ENCODE measurements at regions not wholly inside any gene's neighbourhood (a gene's known extent, or its start where the extent isn't known, plus 50 kb on each side); places are given as distances from the start of the nearest gene placed in this dataset.
A peak's percentile ranks its signal among the peaks of the same experiment; 100 is the strongest.

- Histone ChIP-seq H3K9me3 (ENCODE audit: control insufficient read depth, low read length) (no peaks in the 10 kb centered on the region), H3K4me1 (ENCODE audit: control insufficient read depth, insufficient read depth, low read depth, low read length) (peaks cover 10% of the 10 kb centered on the region), H4K8ac (ENCODE audit: low read length) (no peak overlapping the region), H3K23ac (ENCODE audit: low read length in 2 of 2) (no peak overlapping the region), H3K18ac (ENCODE audit: low read depth in 1 of 2, low read length in 2 of 2) (no peak overlapping the region), H2BK15ac (ENCODE audit: low read depth, poor library complexity, severe bottlenecking) (no peak overlapping the region), H3K4me2 (ENCODE audit: low read length, poor library complexity, severe bottlenecking) (no peak overlapping the region), H3K36me3 (ENCODE audit: control insufficient read depth in 1 of 2, insufficient read depth in 2 of 2, low read depth in 1 of 2, low read length in 2 of 2) (peaks cover 18 to 37% of the 10 kb centered on the region in 2 experiments), H4K91ac (ENCODE audit: low read length) (no peak overlapping the region), H2BK5ac (ENCODE audit: low read depth, low read length, poor library complexity, severe bottlenecking) (no peak overlapping the region), H2AFZ (ENCODE audit: low read depth, low read length) (no peak overlapping the region), H2AK5ac (ENCODE audit: low read length, severe bottlenecking) (no peak overlapping the region), H3K27ac (ENCODE audit: low read length, poor library complexity, severe bottlenecking) (no peak overlapping the region), H3K4me3 (ENCODE audit: insufficient read depth in 1 of 2, low read depth in 1 of 2, low read length in 2 of 2) (no peak overlapping the region), H2BK12ac (ENCODE audit: low read length in 2 of 2) (no peak overlapping the region), H3K4ac (ENCODE audit: low read depth in 1 of 2, low read length in 2 of 2) (no peak overlapping the region), H2BK120ac (ENCODE audit: low read depth, low read length) (no peak overlapping the region), H3K27me3 (ENCODE audit: control insufficient read depth in 1 of 2, insufficient read depth in 1 of 2, low read length in 2 of 2) (no peaks in the 10 kb centered on the region), H3K14ac (ENCODE audit: low read length in 2 of 2) (no peak overlapping the region), H3K9ac (ENCODE audit: low read length) (no peak overlapping the region), H3K79me1 (replicated peaks; ENCODE audit: low read length, poor library complexity, severe bottlenecking) (peaks cover 26% of the 10 kb centered on the region)
- DNase-seq, result no peak
- 98% methylated on average over 5 of the region's 5 CpGs for WGBS
Measured at GRCh38 chr19:46917002-46917401, 56.2 kb downstream of the ARHGAP35 start.

GRCh38 chr19:46919324-46919723, 58.5 kb downstream of the ARHGAP35 start:
- Histone ChIP-seq H3K27me3 (ENCODE audit: control insufficient read depth in 1 of 2, insufficient read depth in 1 of 2, low read length in 2 of 2) (no peaks in the 10 kb centered on the region), H2AK5ac (ENCODE audit: low read length, severe bottlenecking) (no peak overlapping the region), H2BK12ac (ENCODE audit: low read length in 2 of 2) (no peak overlapping the region), H2BK120ac (ENCODE audit: low read depth, low read length) (no peak overlapping the region), H2BK5ac (ENCODE audit: low read depth, low read length, poor library complexity, severe bottlenecking) (no peak overlapping the region), H4K8ac (ENCODE audit: low read length) (no peak overlapping the region), H2AFZ (ENCODE audit: low read depth, low read length) (no peak overlapping the region), H3K79me1 (replicated peaks; ENCODE audit: low read length, poor library complexity, severe bottlenecking) (peaks cover 33% of the 10 kb centered on the region), H2BK15ac (ENCODE audit: low read depth, poor library complexity, severe bottlenecking) (no peak overlapping the region), H3K14ac (ENCODE audit: low read length in 2 of 2) (no peak overlapping the region), H3K23ac (ENCODE audit: low read length in 2 of 2) (no peak overlapping the region), H3K27ac (ENCODE audit: low read length, poor library complexity, severe bottlenecking) (no peak overlapping the region), H3K4ac (ENCODE audit: low read depth in 1 of 2, low read length in 2 of 2) (no peak overlapping the region), H3K4me2 (ENCODE audit: low read length, poor library complexity, severe bottlenecking) (no peak overlapping the region), H3K4me3 (ENCODE audit: insufficient read depth in 1 of 2, low read depth in 1 of 2, low read length in 2 of 2) (no peak overlapping the region), H3K4me1 (ENCODE audit: control insufficient read depth, insufficient read depth, low read depth, low read length) (peaks cover 6% of the 10 kb centered on the region), H3K36me3 (ENCODE audit: control insufficient read depth in 1 of 2, insufficient read depth in 2 of 2, low read depth in 1 of 2, low read length in 2 of 2) (peaks cover 20 to 51% of the 10 kb centered on the region in 2 experiments), H3K18ac (ENCODE audit: low read depth in 1 of 2, low read length in 2 of 2) (no peak overlapping the region), H4K91ac (ENCODE audit: low read length) (no peak overlapping the region), H3K9me3 (ENCODE audit: control insufficient read depth, low read length) (no peaks in the 10 kb centered on the region), H3K9ac (ENCODE audit: low read length) (no peak overlapping the region)
- peak; percentile 46 for DNase-seq
- WGBS, result 74% methylated on average over 8 of the region's 8 CpGs

- DNase-seq, result no peak
- Histone ChIP-seq H3K18ac (ENCODE audit: low read depth in 1 of 2, low read length in 2 of 2) (no peak overlapping the region), H3K4me2 (ENCODE audit: low read length, poor library complexity, severe bottlenecking) (no peak overlapping the region), H4K91ac (ENCODE audit: low read length) (no peak overlapping the region), H3K4me3 (ENCODE audit: insufficient read depth in 1 of 2, low read depth in 1 of 2, low read length in 2 of 2) (no peak overlapping the region), H2BK5ac (ENCODE audit: low read depth, low read length, poor library complexity, severe bottlenecking) (no peak overlapping the region), H2BK12ac (ENCODE audit: low read length in 2 of 2) (no peak overlapping the region), H2BK15ac (ENCODE audit: low read depth, poor library complexity, severe bottlenecking) (no peak overlapping the region), H3K27me3 (ENCODE audit: control insufficient read depth in 1 of 2, insufficient read depth in 1 of 2, low read length in 2 of 2) (no peaks in the 10 kb centered on the region), H3K36me3 (ENCODE audit: control insufficient read depth in 1 of 2, insufficient read depth in 2 of 2, low read depth in 1 of 2, low read length in 2 of 2) (peaks cover 20 to 53% of the 10 kb centered on the region in 2 experiments), H2BK120ac (ENCODE audit: low read depth, low read length) (no peak overlapping the region), H3K9ac (ENCODE audit: low read length) (no peak overlapping the region), H3K79me1 (replicated peaks; ENCODE audit: low read length, poor library complexity, severe bottlenecking) (peaks cover 39% of the 10 kb centered on the region), H3K4me1 (ENCODE audit: control insufficient read depth, insufficient read depth, low read depth, low read length) (peaks cover 11% of the 10 kb centered on the region), H3K23ac (ENCODE audit: low read length in 2 of 2) (no peak overlapping the region), H3K27ac (ENCODE audit: low read length, poor library complexity, severe bottlenecking) (no peak overlapping the region), H3K9me3 (ENCODE audit: control insufficient read depth, low read length) (no peaks in the 10 kb centered on the region), H3K4ac (ENCODE audit: low read depth in 1 of 2, low read length in 2 of 2) (no peak overlapping the region), H3K14ac (ENCODE audit: low read length in 2 of 2) (no peak overlapping the region), H2AK5ac (ENCODE audit: low read length, severe bottlenecking) (no peak overlapping the region), H4K8ac (ENCODE audit: low read length) (no peak overlapping the region), H2AFZ (ENCODE audit: low read depth, low read length) (no peak overlapping the region)
- WGBS, result 95% methylated on average over 11 of the region's 14 CpGs
Measured at GRCh38 chr19:46920362-46920761, 59.6 kb downstream of the ARHGAP35 start.

GRCh38 chr19:46921071-46921470, 60.3 kb downstream of the ARHGAP35 start:
- DNase-seq, result no peak
- H2AFZ ChIP-seq (ENCODE audit: low read depth, low read length), result no peak overlapping the region
- no peaks in the 10 kb centered on the region for H3K9me3 ChIP-seq (ENCODE audit: control insufficient read depth, low read length)
- no peak overlapping the region for H3K27ac ChIP-seq (ENCODE audit: low read length, poor library complexity, severe bottlenecking)
- H3K4me3 ChIP-seq (ENCODE audit: insufficient read depth in 1 of 2, low read depth in 1 of 2, low read length in 2 of 2), result no peak overlapping the region
- no peak overlapping the region for H3K4me2 ChIP-seq (ENCODE audit: low read length, poor library complexity, severe bottlenecking)
- no peak overlapping the region for H3K9ac ChIP-seq (ENCODE audit: low read length)
- H2BK120ac ChIP-seq (ENCODE audit: low read depth, low read length), result no peak overlapping the region
- peaks cover 20 to 53% of the 10 kb centered on the region in 2 experiments for H3K36me3 ChIP-seq (ENCODE audit: control insufficient read depth in 1 of 2, insufficient read depth in 2 of 2, low read depth in 1 of 2, low read length in 2 of 2)
- no peak overlapping the region for H3K14ac ChIP-seq (ENCODE audit: low read length in 2 of 2)
- H3K79me1 ChIP-seq (replicated peaks; ENCODE audit: low read length, poor library complexity, severe bottlenecking), result peaks cover 39% of the 10 kb centered on the region
- no peak overlapping the region for H2BK15ac ChIP-seq (ENCODE audit: low read depth, poor library complexity, severe bottlenecking)
- no peak overlapping the region for H3K23ac ChIP-seq (ENCODE audit: low read length in 2 of 2)
- H3K4me1 ChIP-seq (ENCODE audit: control insufficient read depth, insufficient read depth, low read depth, low read length), result peaks cover 11% of the 10 kb centered on the region
- no peak overlapping the region for H3K18ac ChIP-seq (ENCODE audit: low read depth in 1 of 2, low read length in 2 of 2)
- H3K27me3 ChIP-seq (ENCODE audit: control insufficient read depth in 1 of 2, insufficient read depth in 1 of 2, low read length in 2 of 2), result no peaks in the 10 kb centered on the region
- no peak overlapping the region for H3K4ac ChIP-seq (ENCODE audit: low read depth in 1 of 2, low read length in 2 of 2)
- no peak overlapping the region for H2BK12ac ChIP-seq (ENCODE audit: low read length in 2 of 2)
- WGBS, result 94% methylated on average over 7 of the region's 7 CpGs
- H2AK5ac ChIP-seq (ENCODE audit: low read length, severe bottlenecking), result no peak overlapping the region
- H4K8ac ChIP-seq (ENCODE audit: low read length), result no peak overlapping the region
- no peak overlapping the region for H2BK5ac ChIP-seq (ENCODE audit: low read depth, low read length, poor library complexity, severe bottlenecking)
- no peak overlapping the region for H4K91ac ChIP-seq (ENCODE audit: low read length)

Data from mesenchymal stem cell (in vitro differentiated cells and primary cell).